SK-N-SH treated with all-trans-retinoic acid at 6 μM for 48 hours (cell line): ENCODE measurements at regions not wholly inside any gene's neighbourhood (a gene's known extent, or its start where the extent isn't known, plus 50 kb on each side); places are given as distances from the start of the nearest gene placed in this dataset.

Source experiments
- ATAC-seq: fragments of 200-7000 bp; cut with Tn5 transposase; 3 replicates; pipeline ENCODE4 v1.9.1; 2020; ENCODE audit warnings: mild to moderate bottlenecking, moderate library complexity
- ARNTL ChIP-seq: fragments of 450-650 bp; formaldehyde crosslinking; IDR thresholded peaks from 2 replicates; pipeline ENCODE4 v1.5.0; 2020; ENCODE audit warnings: low read depth, mild to moderate bottlenecking, moderate library complexity, borderline replicate concordance
- BACH2 ChIP-seq: fragments of 250-450 bp; sonication (Bioruptor Pico); IDR thresholded peaks from 2 replicates; pipeline ENCODE4 v1.9.0; 2021; ENCODE audit warnings: mild to moderate bottlenecking, borderline replicate concordance
- CREB5 ChIP-seq: fragments of 250-450 bp; sonication (Bioruptor Pico); IDR thresholded peaks from 2 replicates; pipeline ENCODE4 v1.5.1; 2020; ENCODE audit warnings: low read depth, mild to moderate bottlenecking, moderate library complexity
- CSDC2 ChIP-seq: fragments of 250-450 bp; sonication (Bioruptor Pico); IDR thresholded peaks from 2 replicates; pipeline ENCODE4 v1.5.0; 2020; ENCODE audit warnings: mild to moderate bottlenecking, moderate library complexity
- ESRRG ChIP-seq: fragments of 250-450 bp; sonication (Bioruptor Pico); IDR thresholded peaks from 2 replicates; pipeline ENCODE4 v1.6.1; 2021; ENCODE audit warnings: mild to moderate bottlenecking
- GLIS3 ChIP-seq: fragments of 250-450 bp; sonication (Bioruptor Pico); IDR thresholded peaks from 2 replicates; pipeline ENCODE4 v1.5.0; 2020; ENCODE audit warnings: mild to moderate bottlenecking, moderate library complexity
- ISL1 ChIP-seq: fragments of 250-450 bp; sonication (Bioruptor Pico); IDR thresholded peaks from 2 replicates; pipeline ENCODE4 v2.1.2; 2022; ENCODE audit warnings: mild to moderate bottlenecking, moderate library complexity
- OSR1 ChIP-seq: fragments of 250-450 bp; sonication (Bioruptor Pico); IDR thresholded peaks from 2 replicates; pipeline ENCODE4 v1.8.0; 2022; ENCODE audit warnings: moderate library complexity, mild to moderate bottlenecking, inconsistent platforms
- PATZ1 ChIP-seq: fragments of 250-450 bp; sonication (Bioruptor Pico); IDR thresholded peaks from 2 replicates; pipeline ENCODE4 v1.8.0; 2020; ENCODE audit warnings: mild to moderate bottlenecking, moderate library complexity, borderline replicate concordance
- POU6F1 ChIP-seq: fragments of 250-450 bp; sonication (Bioruptor Pico); IDR thresholded peaks from 2 replicates; pipeline ENCODE4 v1.8.0; 2021; ENCODE audit warnings: low read depth, mild to moderate bottlenecking, moderate library complexity, borderline replicate concordance
- PPARA ChIP-seq: fragments of 250-450 bp; sonication (Bioruptor Pico); IDR thresholded peaks from 2 replicates; pipeline ENCODE4 v1.5.0; 2020; ENCODE audit warnings: mild to moderate bottlenecking, borderline replicate concordance
- RARB ChIP-seq: fragments of 250-450 bp; sonication (Bioruptor Pico); IDR thresholded peaks from 2 replicates; pipeline ENCODE4 v1.8.0; 2021; ENCODE audit warnings: mild to moderate bottlenecking, moderate library complexity
- SNAI2 ChIP-seq: fragments of 250-450 bp; sonication (Bioruptor Pico); IDR thresholded peaks from 2 replicates; pipeline ENCODE4 v1.5.0; 2020; ENCODE audit warnings: mild to moderate bottlenecking, moderate library complexity
- TCF4 ChIP-seq: fragments of 250-450 bp; sonication (Bioruptor Pico); IDR thresholded peaks from 2 replicates; pipeline ENCODE4 v1.8.0; 2021; ENCODE audit warnings: mild to moderate bottlenecking, moderate library complexity, borderline replicate concordance
- TOX ChIP-seq: fragments of 250-450 bp; sonication (Bioruptor Pico); IDR thresholded peaks from 2 replicates; pipeline ENCODE4 v1.8.0; 2021; ENCODE audit warnings: mild to moderate bottlenecking, moderate library complexity, borderline replicate concordance
- TSHZ2 ChIP-seq: fragments of 250-450 bp; sonication (Bioruptor Pico); IDR thresholded peaks from 2 replicates; pipeline ENCODE4 v1.5.0; 2020; ENCODE audit warnings: mild to moderate bottlenecking, moderate library complexity
- ZC3H10 ChIP-seq: fragments of 250-450 bp; sonication (Bioruptor Pico); IDR thresholded peaks from 2 replicates; pipeline ENCODE4 v1.5.1; 2021; ENCODE audit warnings: mild to moderate bottlenecking, moderate library complexity
- ZFP3 ChIP-seq: fragments of 250-450 bp; sonication (Bioruptor Pico); IDR thresholded peaks from 2 replicates; pipeline ENCODE4 v1.5.0; 2020; ENCODE audit warnings: mild to moderate bottlenecking, moderate library complexity
- ZFP30 ChIP-seq: fragments of 450-650 bp; formaldehyde crosslinking; IDR thresholded peaks from 2 replicates; pipeline ENCODE4 v1.5.0; 2022; ENCODE audit warnings: mild to moderate bottlenecking, moderate library complexity
- ZNF565 ChIP-seq: fragments of 450-650 bp; formaldehyde crosslinking; conservative IDR thresholded peaks from 2 replicates; pipeline ENCODE4 v1.5.0; 2020; ENCODE audit warnings: low read depth, mild to moderate bottlenecking, moderate library complexity
- ZNF70 ChIP-seq: fragments of 450-650 bp; formaldehyde crosslinking; IDR thresholded peaks from 2 replicates; pipeline ENCODE4 v1.5.0; 2020; ENCODE audit warnings: mild to moderate bottlenecking, moderate library complexity
- ZNF8 ChIP-seq: fragments of 450-650 bp; formaldehyde crosslinking; IDR thresholded peaks from 2 replicates; pipeline ENCODE4 v1.5.0; 2020; ENCODE audit warnings: mild to moderate bottlenecking, moderate library complexity

- no peak for ATAC-seq
- TF ChIP-seq POU6F1 (CRISPR knock-in tag) (no peak), PATZ1 (CRISPR knock-in tag) (no peak), ZNF70 (CRISPR knock-in tag) (no peak), GLIS3 (no peak), ISL1 (CRISPR knock-in tag) (no peak), ZC3H10 (CRISPR knock-in tag) (no peak), PPARA (no peak), TSHZ2 (CRISPR knock-in tag) (no peak), ZNF8 (CRISPR knock-in tag) (no peak), ZFP30 (CRISPR knock-in tag) (no peak), ARNTL (CRISPR knock-in tag) (no peak), OSR1 (no peak), ZFP3 (CRISPR knock-in tag) (no peak), TOX (CRISPR knock-in tag) (no peak), CSDC2 (CRISPR knock-in tag) (no peak), RARB (CRISPR knock-in tag) (no peak), BACH2 (CRISPR knock-in tag) (no peak), ESRRG (CRISPR knock-in tag) (no peak)
- TF ChIP-seq, all 23 proteins: peak for 0
These were observed 91.5 kb upstream of the WASF3 start for GRCh38 chr13:26465954-26466353.

GRCh38 chr13:26468265-26468801 lies 89.2 kb upstream of the WASF3 start:
- no peak for ATAC-seq
- TF ChIP-seq TOX (CRISPR knock-in tag), result no peak
- no peak for TF ChIP-seq SNAI2 (CRISPR knock-in tag)
- no peak for TF ChIP-seq ARNTL (CRISPR knock-in tag)
- TF ChIP-seq ISL1 (CRISPR knock-in tag), result no peak

- ATAC-seq, result no peak
- TF ChIP-seq ARNTL (CRISPR knock-in tag) (no peak), ZFP30 (CRISPR knock-in tag) (no peak), CREB5 (no peak), GLIS3 (no peak), CSDC2 (CRISPR knock-in tag) (no peak), ESRRG (CRISPR knock-in tag) (no peak), BACH2 (CRISPR knock-in tag) (no peak), RARB (CRISPR knock-in tag) (no peak), TSHZ2 (CRISPR knock-in tag) (no peak), OSR1 (no peak), ZNF70 (CRISPR knock-in tag) (no peak), ZNF565 (CRISPR knock-in tag) (no peak), ZFP3 (CRISPR knock-in tag) (no peak), ISL1 (CRISPR knock-in tag) (no peak), ZC3H10 (CRISPR knock-in tag) (no peak), TCF4 (no peak)
- TF ChIP-seq, all 23 proteins: peak for 0
These were observed 87.9 kb upstream of the WASF3 start for GRCh38 chr13:26469602-26470001.
